ENCODE measurements at regions not wholly inside any gene's neighbourhood (a gene's known extent, or its start where the extent isn't known, plus 50 kb on each side); places are given as distances from the start of the nearest gene placed in this dataset.

GRCh38 chr14:85175556-85175955, 354.4 kb upstream of the FLRT2 start:
- TF ChIP-seq CTCF (IDR thresholded peaks at IDR 0.05) = no peak
- TF ChIP-seq POLR2A (IDR thresholded peaks at IDR 0.05) = no peak
